ENCODE measurements at regions not wholly inside any gene's neighbourhood (a gene's known extent, or its start where the extent isn't known, plus 50 kb on each side); places are given as distances from the start of the nearest gene placed in this dataset.
A peak's percentile ranks its signal among the peaks of the same experiment; 100 is the strongest.

- no peak for DNase-seq
Observed at GRCh38 chr3:24646790-24647189, 152.1 kb upstream of the THRB start.

GRCh38 chr3:24648063-24648462 is 153.4 kb upstream of the THRB start:
- DNase-seq, result no peak

- DNase-seq, result no peak
Observed at GRCh38 chr3:24650839-24651238, 156.2 kb upstream of the THRB start.

- no peak for DNase-seq
Observed at GRCh38 chr3:24657870-24658510, 163.3 kb upstream of the THRB start.

GRCh38 chr3:24661175-24661584 is 166.5 kb upstream of the THRB start:
- no peak for DNase-seq

GRCh38 chr3:24662449-24663345 is 168.0 kb upstream of the THRB start:
- no peak for DNase-seq

GRCh38 chr3:24663406-24663805 is 168.8 kb upstream of the THRB start:
- no peak for DNase-seq

GRCh38 chr3:24668039-24668438 is 173.4 kb upstream of the THRB start:
- DNase-seq, result no peak

- DNase-seq, result no peak
Observed at GRCh38 chr3:24670871-24671270, 176.2 kb upstream of the THRB start.

- DNase-seq, result no peak
Observed at GRCh38 chr3:24673596-24673995, 178.9 kb upstream of the THRB start.

- no peak for DNase-seq
Observed at GRCh38 chr3:24674261-24674660, 179.6 kb upstream of the THRB start.

- no peak for DNase-seq
Observed at GRCh38 chr3:24678021-24678420, 183.4 kb upstream of the THRB start.

GRCh38 chr3:24678421-24678865 is 183.8 kb upstream of the THRB start:
- no peak for DNase-seq

- no peak for DNase-seq
Observed at GRCh38 chr3:24679429-24679828, 184.8 kb upstream of the THRB start.

- peak; percentile 7 for DNase-seq
Observed at GRCh38 chr3:24680214-24680967, 185.7 kb upstream of the THRB start.

GRCh38 chr3:24682141-24682547 is 187.5 kb upstream of the THRB start:
- no peak for DNase-seq

GRCh38 chr3:24683090-24683489 is 188.4 kb upstream of the THRB start:
- DNase-seq, result no peak

GRCh38 chr3:24683633-24684384 is 189.2 kb upstream of the THRB start:
- DNase-seq, result no peak

GRCh38 chr3:24684506-24685023 is 189.9 kb upstream of the THRB start:
- DNase-seq, result no peak

- DNase-seq, result no peak
Observed at GRCh38 chr3:24686808-24687207, 192.2 kb upstream of the THRB start.

- DNase-seq, result no peak
Observed at GRCh38 chr3:24687671-24688070, 193.0 kb upstream of the THRB start.

- DNase-seq, result no peak
Observed at GRCh38 chr3:24688446-24689148, 193.9 kb upstream of the THRB start.

All from T-helper 9 cell (primary cell).